Epithelial cell of esophagus (primary cell): ENCODE measurements at regions not wholly inside any gene's neighbourhood (a gene's known extent, or its start where the extent isn't known, plus 50 kb on each side); places are given as distances from the start of the nearest gene placed in this dataset.

Source experiments
- DNase-seq: peaks from one replicate; pipeline ENCODE4 v3.0.0; 2010; ENCODE audit warnings: low read depth
- H3K4me3 ChIP-seq: 2 replicates; pipeline ENCODE4 v1.5.1; 2011; ENCODE audit warnings: mild to moderate bottlenecking, low read length, control low read depth
- CTCF ChIP-seq: IDR thresholded peaks from 2 replicates; pipeline ENCODE4 v1.5.1; 2011; ENCODE audit warnings: low read depth, mild to moderate bottlenecking, low read length, control low read depth, inconsistent platforms; ENCODE audit not compliant: insufficient read depth; ENCODE audit errors: missing control alignments

GRCh38 chrX:74023203-74023602 is 170.7 kb upstream of the XIST start:
- no peak for DNase-seq
- no peak for TF ChIP-seq CTCF
- no peak overlapping the region for H3K4me3 ChIP-seq

GRCh38 chrX:74018253-74018652 is 165.7 kb upstream of the XIST start:
- no peak for DNase-seq
- TF ChIP-seq CTCF, result no peak
- no peak overlapping the region for H3K4me3 ChIP-seq

GRCh38 chrX:74015379-74016019 is 163.0 kb upstream of the XIST start:
- H3K4me3 ChIP-seq, result no peak overlapping the region
- TF ChIP-seq CTCF, result peak; percentile 70
- DNase-seq, result peak; percentile 65

- DNase-seq, result peak; percentile 1
- TF ChIP-seq CTCF, result no peak
- H3K4me3 ChIP-seq, result no peak overlapping the region
These were observed 156.5 kb upstream of the XIST start for GRCh38 chrX:74009041-74009440.

- DNase-seq, result no peak
- H3K4me3 ChIP-seq, result no peak overlapping the region
- no peak for TF ChIP-seq CTCF
These were observed 139.5 kb upstream of the XIST start for GRCh38 chrX:73992019-73992418.

GRCh38 chrX:73987166-73987565 is 134.7 kb upstream of the XIST start:
- H3K4me3 ChIP-seq, result no peak overlapping the region
- no peak for DNase-seq
- no peak for TF ChIP-seq CTCF

GRCh38 chrX:73979551-73980131 is 127.1 kb upstream of the XIST start:
- no peak for DNase-seq
- no peak overlapping the region for H3K4me3 ChIP-seq
- TF ChIP-seq CTCF, result no peak
